Lower leg skin (tissue), 3 donors: ENCODE measurements at regions not wholly inside any gene's neighbourhood (a gene's known extent, or its start where the extent isn't known, plus 50 kb on each side); places are given as distances from the start of the nearest gene placed in this dataset.

Experiments used
- POLR2A ChIP-seq, 2 donors: fragments of 450-650 bp; IDR thresholded peaks; one replicate each; pipeline ENCODE4 v1.6.1; 2016 to 2017; ENCODE audit warnings: antibody characterized with exemption in 2 of 2, mild to moderate bottlenecking in 1 of 2, moderate library complexity in 1 of 2
- TF ChIP-seq, protein P1 (sequence below), 3 donors: fragments of 450-650 bp; IDR thresholded peaks; one replicate each; pipeline ENCODE4 v1.5.1; 2016; ENCODE audit warnings: antibody characterized with exemption in 3 of 3, mild to moderate bottlenecking in 3 of 3, moderate library complexity in 2 of 3

DNA sequence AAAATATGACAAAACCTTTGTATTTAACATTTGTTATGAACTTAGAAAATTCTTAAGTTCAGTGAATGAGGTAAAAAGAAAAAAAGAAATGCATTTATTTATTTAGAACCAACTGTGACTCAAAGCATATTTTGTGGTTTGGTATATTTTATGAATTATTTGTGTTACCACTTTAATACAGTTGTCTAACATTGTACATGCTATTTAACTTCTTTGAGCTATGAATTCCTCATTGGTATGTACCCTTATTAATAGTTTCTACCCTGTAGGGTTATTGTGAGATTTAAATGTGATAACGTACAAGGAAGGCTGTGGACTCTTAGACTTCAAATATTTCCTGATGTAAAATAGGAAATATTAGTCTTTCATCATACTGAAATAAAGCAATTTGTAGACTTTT is 162.6 kb downstream of the MMUT start:
- TF ChIP-seq, protein P1, sequence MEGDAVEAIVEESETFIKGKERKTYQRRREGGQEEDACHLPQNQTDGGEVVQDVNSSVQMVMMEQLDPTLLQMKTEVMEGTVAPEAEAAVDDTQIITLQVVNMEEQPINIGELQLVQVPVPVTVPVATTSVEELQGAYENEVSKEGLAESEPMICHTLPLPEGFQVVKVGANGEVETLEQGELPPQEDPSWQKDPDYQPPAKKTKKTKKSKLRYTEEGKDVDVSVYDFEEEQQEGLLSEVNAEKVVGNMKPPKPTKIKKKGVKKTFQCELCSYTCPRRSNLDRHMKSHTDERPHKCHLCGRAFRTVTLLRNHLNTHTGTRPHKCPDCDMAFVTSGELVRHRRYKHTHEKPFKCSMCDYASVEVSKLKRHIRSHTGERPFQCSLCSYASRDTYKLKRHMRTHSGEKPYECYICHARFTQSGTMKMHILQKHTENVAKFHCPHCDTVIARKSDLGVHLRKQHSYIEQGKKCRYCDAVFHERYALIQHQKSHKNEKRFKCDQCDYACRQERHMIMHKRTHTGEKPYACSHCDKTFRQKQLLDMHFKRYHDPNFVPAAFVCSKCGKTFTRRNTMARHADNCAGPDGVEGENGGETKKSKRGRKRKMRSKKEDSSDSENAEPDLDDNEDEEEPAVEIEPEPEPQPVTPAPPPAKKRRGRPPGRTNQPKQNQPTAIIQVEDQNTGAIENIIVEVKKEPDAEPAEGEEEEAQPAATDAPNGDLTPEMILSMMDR (IDR thresholded peaks at IDR 0.05), result no peak
- no peak for TF ChIP-seq POLR2A (IDR thresholded peaks at IDR 0.05)
